T-cell (primary cell): ENCODE measurements at regions not wholly inside any gene's neighbourhood (a gene's known extent, or its start where the extent isn't known, plus 50 kb on each side); places are given as distances from the start of the nearest gene placed in this dataset.

ENCODE experiments used
- ATAC-seq, 4 experiments: fragments of 200-7000 bp in 3 of 4; fragments of 150-1000 bp in 1 of 4; cut with Tn5 transposase; replicated peaks in 1 of 4; 1 replicate in 3 of 4; 2 replicates in 1 of 4; pipeline ENCODE4 v1.10.0; 2021; ENCODE audit warnings: moderate library complexity in 3 of 4, mild to moderate bottlenecking in 2 of 4, moderate number of reproducible peaks in 1 of 4
- CTCF ChIA-PET, 2 donors: fragments of 300-600 bp; sonication (Branson Sonifier 250); formaldehyde crosslinking; loops; one replicate each; lab custom pipeline; 2022; ENCODE audit warnings: antibody characterized with exemption in 2 of 2; lab: Charles Lee
- POLR2A ChIA-PET, 2 donors: fragments of 300-600 bp; sonication (Branson Sonifier 250); formaldehyde crosslinking; loops; one replicate each; lab custom pipeline; 2022; ENCODE audit warnings: antibody characterized with exemption in 2 of 2; lab: Charles Lee
- DNase-seq, 35 experiments: peaks; one replicate each; pipeline versions ENCODE4 v3.0.0 to v3.0.0-alpha.2; 2013 to 2023
- H3K27ac ChIP-seq: one replicate; pipeline ENCODE4 v1.5.1; 2013; ENCODE audit warnings: low read length
- H3K27me3 ChIP-seq, 2 experiments: replicated peaks in 1 of 2; 1 replicate in 1 of 2; 2 replicates in 1 of 2; pipeline versions ENCODE4 v1.6.1 to v1.7.0; 2013; ENCODE audit warnings: low read length in 1 of 2, mixed read lengths in 1 of 2; ENCODE audit not compliant: control insufficient read depth in 2 of 2, insufficient read depth in 2 of 2; ENCODE audit errors: extremely low read depth in 1 of 2
- H3K36me3 ChIP-seq, 2 donors: 1 replicate in 1 of 2; 2 replicates in 1 of 2; pipeline versions ENCODE4 v1.6.1 to v1.7.0; 2013; ENCODE audit warnings: low read length in 1 of 2; ENCODE audit not compliant: control insufficient read depth in 2 of 2, insufficient read depth in 1 of 2; ENCODE audit errors: extremely low read depth in 1 of 2
- H3K4me1 ChIP-seq, 2 experiments: 1 replicate in 1 of 2; 2 replicates in 1 of 2; pipeline versions ENCODE4 v1.6.1 to v1.7.0; 2013; ENCODE audit warnings: low read length in 2 of 2, mixed read lengths in 1 of 2; ENCODE audit not compliant: insufficient read depth in 2 of 2, control insufficient read depth in 1 of 2; ENCODE audit errors: extremely low read depth in 1 of 2
- H3K4me3 ChIP-seq, 2 donors: 1 replicate in 1 of 2; 2 replicates in 1 of 2; pipeline versions ENCODE4 v1.5.1 to v1.7.0; 2013; ENCODE audit warnings: mild to moderate bottlenecking in 2 of 2, low read length in 1 of 2, moderate library complexity in 1 of 2; ENCODE audit not compliant: control insufficient read depth in 1 of 2; ENCODE audit errors: extremely low read depth in 1 of 2
- H3K9me3 ChIP-seq: 2 replicates; pipeline ENCODE4 v1.7.0; 2013
- H3K27ac Mint-ChIP-seq, 2 donors: one replicate each; pipeline ENCODE4 v1.8.0; 2020 to 2021; ENCODE audit warnings: mild to moderate bottlenecking in 2 of 2, mixed read lengths in 2 of 2
- H3K27me3 Mint-ChIP-seq, 2 donors: one replicate each; pipeline ENCODE4 v1.8.0; 2021 to 2022; ENCODE audit warnings: mixed read lengths in 2 of 2
- H3K36me3 Mint-ChIP-seq: one replicate; pipeline ENCODE4 v1.8.0; 2021; ENCODE audit warnings: mixed read lengths
- H3K4me1 Mint-ChIP-seq, 3 donors: one replicate each; pipeline ENCODE4 v1.8.0; 2020 to 2022; ENCODE audit warnings: mixed read lengths in 3 of 3, mild to moderate bottlenecking in 1 of 3
- H3K4me3 Mint-ChIP-seq, 3 donors: one replicate each; pipeline ENCODE4 v1.8.0; 2020 to 2022; ENCODE audit warnings: mild to moderate bottlenecking in 3 of 3, mixed read lengths in 3 of 3, moderate library complexity in 3 of 3
- H3K9me3 Mint-ChIP-seq, 3 donors: one replicate each; pipeline ENCODE4 v1.8.0; 2020 to 2022; ENCODE audit warnings: mixed read lengths in 3 of 3
- WGBS: methylation state at CpG from one replicate; pipeline ENCODE4 v1.1.5; 2013; ENCODE audit warnings: missing lambda C conversion rate; ENCODE audit not compliant: insufficient coverage; 5-methylcytosine and 5-hydroxymethylcytosine counted together

GRCh38 chr1:175894581-175894980 lies 151.2 kb upstream of the TNR start:
- Histone ChIP-seq H3K36me3 (no peaks in the 10 kb centered on the region), H3K27me3 (no peaks in the 10 kb centered on the region), H3K9me3 (no peaks in the 10 kb centered on the region), H3K4me1 (no peaks in the 10 kb centered on the region), H3K4me3 (no peak overlapping the region), H3K27ac (no peak overlapping the region)
- no peak overlapping the region for H3K4me3 Mint-ChIP-seq
- DNase-seq (no peak), ATAC-seq (no peak)
- no peaks in the 10 kb centered on the region for H3K4me1 Mint-ChIP-seq
- no peaks in the 10 kb centered on the region for H3K9me3 Mint-ChIP-seq
- CTCF ChIA-PET, result no interaction called here
- POLR2A ChIA-PET, result interaction anchor here in 1 of 2 donors (0.5 kb wide), 1 partner anchor 206 kb away, joined by 5 read pairs; no protein-coding TSS in a partner anchor
- peaks cover 13% of the 10 kb centered on the region for H3K36me3 Mint-ChIP-seq
- no CpG with 5 or more reads among the region's 1 CpG for WGBS
- no peaks in the 10 kb centered on the region for H3K27me3 Mint-ChIP-seq
- H3K27ac Mint-ChIP-seq, result no peak overlapping the region

DNA sequence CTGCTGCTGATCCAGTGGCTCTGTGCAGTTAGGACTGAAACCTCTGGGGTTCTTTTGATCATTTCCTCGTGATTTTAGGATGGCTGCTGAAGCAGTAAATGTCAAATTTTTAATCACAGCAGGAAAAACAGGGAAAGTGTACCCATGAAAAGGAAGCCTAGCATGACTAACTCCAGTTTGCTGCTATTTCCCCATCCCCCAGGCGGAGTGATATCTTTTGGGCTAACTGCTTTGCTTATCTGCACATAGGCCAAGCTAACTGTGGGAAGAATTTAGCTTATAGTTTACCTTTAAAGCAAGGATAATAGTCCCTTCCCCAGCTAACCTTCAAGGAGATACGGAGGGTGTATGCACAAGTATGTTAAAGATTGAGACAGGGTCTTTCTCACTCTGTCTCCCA lies 149.8 kb upstream of the TNR start:
- no peaks in the 10 kb centered on the region for H3K36me3 ChIP-seq
- Mint-ChIP-seq H3K4me3 (no peak overlapping the region), H3K4me1 (no peaks in the 10 kb centered on the region), H3K27ac (no peak overlapping the region), H3K27me3 (no peaks in the 10 kb centered on the region), H3K36me3 (peaks cover 9% of the 10 kb centered on the region), H3K9me3 (no peaks in the 10 kb centered on the region)
- no peak overlapping the region for H3K4me3 ChIP-seq
- POLR2A ChIA-PET, result no interaction called here
- CTCF ChIA-PET, result no interaction called here
- peaks cover 0 to under 1% of the 10 kb centered on the region in 2 experiments for H3K4me1 ChIP-seq
- no peaks in the 10 kb centered on the region for H3K9me3 ChIP-seq
- no peak for ATAC-seq
- no peak for DNase-seq
- WGBS, result no CpG with 5 or more reads among the region's 3 CpGs
- H3K27ac ChIP-seq, result no peak overlapping the region
- peaks cover 0 to under 1% of the 10 kb centered on the region in 2 experiments for H3K27me3 ChIP-seq

DNA sequence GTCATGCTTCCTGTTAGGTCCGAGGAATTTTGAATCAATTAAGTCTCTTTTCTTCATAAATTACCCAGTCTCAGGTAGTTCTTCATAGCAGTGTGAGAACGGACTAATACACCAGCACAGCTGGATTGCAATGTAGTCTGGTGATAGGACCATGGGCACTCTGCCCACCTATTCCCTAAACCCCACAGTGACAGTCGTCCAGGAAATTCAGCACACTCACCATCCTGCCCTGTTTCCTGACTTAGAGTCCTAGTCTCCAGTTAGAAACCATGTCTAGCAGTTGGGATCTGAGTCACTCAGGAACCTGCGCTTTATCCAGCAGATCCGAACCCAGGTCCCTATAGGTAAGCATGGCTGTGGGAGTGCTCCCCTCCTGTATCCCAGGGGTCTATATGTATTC lies 149.3 kb upstream of the TNR start:
- ATAC-seq (no peak), DNase-seq (no peak)
- Mint-ChIP-seq H3K9me3 (no peaks in the 10 kb centered on the region), H3K4me1 (no peaks in the 10 kb centered on the region), H3K4me3 (no peak overlapping the region), H3K36me3 (peaks cover 5% of the 10 kb centered on the region), H3K27ac (no peak overlapping the region), H3K27me3 (no peaks in the 10 kb centered on the region)
- Histone ChIP-seq H3K4me3 (no peak overlapping the region), H3K9me3 (no peaks in the 10 kb centered on the region), H3K4me1 (peaks cover 0 to 2% of the 10 kb centered on the region in 2 experiments), H3K27ac (no peak overlapping the region), H3K27me3 (peaks cover 0 to 3% of the 10 kb centered on the region in 2 experiments), H3K36me3 (no peaks in the 10 kb centered on the region)
- 50% methylated on average over 1 of the region's 5 CpGs for WGBS
- ChIA-PET CTCF (no interaction called here), POLR2A (no interaction called here)

GRCh38 chr1:175891783-175892309 lies 148.5 kb upstream of the TNR start:
- ATAC-seq (no peak), DNase-seq (no peak)
- H3K27me3 ChIP-seq, result peaks cover 0 to 3% of the 10 kb centered on the region in 2 experiments
- H3K4me3 ChIP-seq, result no peak overlapping the region
- no peaks in the 10 kb centered on the region for H3K36me3 ChIP-seq
- no peak overlapping the region for H3K4me3 Mint-ChIP-seq
- H3K27me3 Mint-ChIP-seq, result no peaks in the 10 kb centered on the region
- no peak overlapping the region for H3K27ac Mint-ChIP-seq
- ChIA-PET POLR2A (no interaction called here), CTCF (no interaction called here)
- H3K9me3 ChIP-seq, result no peaks in the 10 kb centered on the region
- no peaks in the 10 kb centered on the region for H3K9me3 Mint-ChIP-seq
- no peaks in the 10 kb centered on the region for H3K4me1 Mint-ChIP-seq
- WGBS, result 85% methylated on average over 5 of the region's 10 CpGs
- peaks cover under 1% of the 10 kb centered on the region for H3K36me3 Mint-ChIP-seq
- no peak overlapping the region for H3K27ac ChIP-seq
- peaks cover 0 to 2% of the 10 kb centered on the region in 2 experiments for H3K4me1 ChIP-seq

GRCh38 chr1:175890958-175891357 lies 147.6 kb upstream of the TNR start:
- Mint-ChIP-seq H3K9me3 (no peaks in the 10 kb centered on the region), H3K4me3 (no peak overlapping the region), H3K27me3 (no peaks in the 10 kb centered on the region), H3K36me3 (no peaks in the 10 kb centered on the region), H3K4me1 (no peaks in the 10 kb centered on the region), H3K27ac (no peak overlapping the region)
- no peak for DNase-seq
- no CpG with 5 or more reads among the region's 7 CpGs for WGBS
- H3K9me3 ChIP-seq, result no peaks in the 10 kb centered on the region
- peaks cover 0 to 3% of the 10 kb centered on the region in 2 experiments for H3K27me3 ChIP-seq
- ChIA-PET POLR2A (interaction anchor here in 1 of 2 donors (0.5 kb wide), 1 partner anchor 333 kb away, joined by 4 read pairs; no protein-coding TSS in a partner anchor), CTCF (no interaction called here)
- no peak for ATAC-seq
- H3K4me1 ChIP-seq, result peaks cover 0 to 2% of the 10 kb centered on the region in 2 experiments
- H3K4me3 ChIP-seq, result no peak overlapping the region
- H3K27ac ChIP-seq, result no peak overlapping the region
- H3K36me3 ChIP-seq, result no peaks in the 10 kb centered on the region

GRCh38 chr1:175889848-175890247 lies 146.5 kb upstream of the TNR start:
- POLR2A ChIA-PET, result no interaction called here
- no peaks in the 10 kb centered on the region for H3K36me3 Mint-ChIP-seq
- 89% methylated on average over 1 of the region's 2 CpGs for WGBS

DNA sequence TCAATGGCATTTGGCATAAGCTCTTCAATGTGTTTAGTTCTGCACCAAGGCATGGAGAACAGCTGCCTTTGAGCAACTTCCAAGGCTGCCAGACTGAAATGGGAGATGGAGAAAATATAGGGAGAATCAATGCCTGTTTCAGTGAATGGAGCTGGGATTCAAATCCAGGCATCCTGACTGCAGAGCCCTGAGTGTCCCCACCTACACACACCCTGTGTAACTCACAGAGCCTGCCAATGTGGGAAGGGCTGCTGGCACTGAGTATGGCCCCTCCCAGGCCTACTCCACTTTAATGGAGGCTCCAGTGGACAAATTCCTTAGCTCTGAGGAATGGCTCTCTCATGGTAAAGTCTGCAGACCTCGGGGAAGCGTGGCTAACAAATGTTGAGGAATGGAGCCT lies 145.6 kb upstream of the TNR start:
- no peak overlapping the region for H3K4me3 ChIP-seq
- peaks cover 0 to 3% of the 10 kb centered on the region in 2 experiments for H3K27me3 ChIP-seq
- Mint-ChIP-seq H3K9me3 (no peaks in the 10 kb centered on the region), H3K36me3 (no peaks in the 10 kb centered on the region), H3K4me1 (no peaks in the 10 kb centered on the region), H3K27me3 (no peaks in the 10 kb centered on the region), H3K4me3 (no peak overlapping the region), H3K27ac (no peak overlapping the region)
- no CpG with 5 or more reads among the region's 2 CpGs for WGBS
- POLR2A ChIA-PET, result no interaction called here
- no peak for DNase-seq
- H3K9me3 ChIP-seq, result no peaks in the 10 kb centered on the region
- CTCF ChIA-PET, result no interaction called here
- no peaks in the 10 kb centered on the region for H3K36me3 ChIP-seq
- H3K27ac ChIP-seq, result no peak overlapping the region
- peaks cover 0 to 2% of the 10 kb centered on the region in 2 experiments for H3K4me1 ChIP-seq
- ATAC-seq, result no peak

More at GRCh38 chr1:175889848-175890247, 146.5 kb upstream of the TNR start:
- Mint-ChIP-seq H3K27me3 (no peaks in the 10 kb centered on the region), H3K4me1 (no peaks in the 10 kb centered on the region), H3K27ac (no peak overlapping the region), H3K4me3 (no peak overlapping the region), H3K9me3 (no peaks in the 10 kb centered on the region)
- Histone ChIP-seq H3K4me3 (no peak overlapping the region), H3K36me3 (no peaks in the 10 kb centered on the region), H3K9me3 (no peaks in the 10 kb centered on the region), H3K27ac (no peak overlapping the region), H3K27me3 (peaks cover 0 to 3% of the 10 kb centered on the region in 2 experiments), H3K4me1 (peaks cover 0 to 2% of the 10 kb centered on the region in 2 experiments)
- CTCF ChIA-PET, result no interaction called here
- DNase-seq (no peak), ATAC-seq (no peak)
